ENCODE measurements at regions not wholly inside any gene's neighbourhood (a gene's known extent, or its start where the extent isn't known, plus 50 kb on each side); places are given as distances from the start of the nearest gene placed in this dataset.

DNA sequence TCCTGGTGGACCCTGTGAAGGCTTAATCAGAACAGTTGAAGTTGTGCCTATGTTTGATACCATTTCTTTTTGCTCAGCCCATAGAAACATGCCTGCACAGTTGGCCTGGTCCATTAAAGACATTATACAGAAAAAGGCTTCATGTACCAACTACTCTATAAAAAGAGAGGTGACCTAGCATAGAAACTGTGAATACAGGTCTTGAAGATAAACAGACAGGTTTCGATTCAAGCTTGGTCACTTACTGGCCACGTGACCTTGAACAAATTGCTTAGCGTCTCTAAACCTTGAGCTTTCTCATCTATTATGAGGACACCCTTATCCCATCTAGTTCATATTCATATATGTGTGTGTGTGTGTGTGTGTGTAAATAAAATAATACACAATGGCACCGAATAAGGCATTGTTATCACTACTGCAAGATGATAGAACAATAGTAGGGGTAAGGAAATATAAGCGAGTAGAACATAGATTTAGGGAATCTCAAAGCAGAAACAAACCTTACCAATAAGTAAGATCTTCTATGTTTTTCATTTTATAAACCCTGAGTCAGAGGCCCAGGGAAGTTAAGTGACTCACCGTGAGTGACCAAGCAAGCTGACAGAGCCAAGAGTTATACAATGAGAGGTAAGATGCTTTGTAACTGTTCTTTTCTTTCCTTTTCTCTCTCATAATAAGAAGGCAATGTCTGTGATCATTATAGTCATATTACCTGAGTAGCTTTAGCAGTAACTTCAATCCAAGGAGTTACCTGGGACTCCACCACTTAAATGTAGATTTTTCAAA is 476.8 kb upstream of the DEPDC1 start:
- Mint-ChIP-seq H3K27me3 (ENCODE audit: low read depth) (no peaks in the 10 kb centered on the region), H3K9me3 (no peaks in the 10 kb centered on the region), H3K36me3 (ENCODE audit: low read depth) (no peaks in the 10 kb centered on the region), H3K27ac (no peak overlapping the region), H3K4me1 (peaks cover 20% of the 10 kb centered on the region), H3K4me3 (no peak overlapping the region)
- TF ChIP-seq, protein P1, sequence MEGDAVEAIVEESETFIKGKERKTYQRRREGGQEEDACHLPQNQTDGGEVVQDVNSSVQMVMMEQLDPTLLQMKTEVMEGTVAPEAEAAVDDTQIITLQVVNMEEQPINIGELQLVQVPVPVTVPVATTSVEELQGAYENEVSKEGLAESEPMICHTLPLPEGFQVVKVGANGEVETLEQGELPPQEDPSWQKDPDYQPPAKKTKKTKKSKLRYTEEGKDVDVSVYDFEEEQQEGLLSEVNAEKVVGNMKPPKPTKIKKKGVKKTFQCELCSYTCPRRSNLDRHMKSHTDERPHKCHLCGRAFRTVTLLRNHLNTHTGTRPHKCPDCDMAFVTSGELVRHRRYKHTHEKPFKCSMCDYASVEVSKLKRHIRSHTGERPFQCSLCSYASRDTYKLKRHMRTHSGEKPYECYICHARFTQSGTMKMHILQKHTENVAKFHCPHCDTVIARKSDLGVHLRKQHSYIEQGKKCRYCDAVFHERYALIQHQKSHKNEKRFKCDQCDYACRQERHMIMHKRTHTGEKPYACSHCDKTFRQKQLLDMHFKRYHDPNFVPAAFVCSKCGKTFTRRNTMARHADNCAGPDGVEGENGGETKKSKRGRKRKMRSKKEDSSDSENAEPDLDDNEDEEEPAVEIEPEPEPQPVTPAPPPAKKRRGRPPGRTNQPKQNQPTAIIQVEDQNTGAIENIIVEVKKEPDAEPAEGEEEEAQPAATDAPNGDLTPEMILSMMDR (IDR thresholded peaks at IDR 0.05; ENCODE audit: unreplicated experiment in 3 of 3), result no peak

DNA sequence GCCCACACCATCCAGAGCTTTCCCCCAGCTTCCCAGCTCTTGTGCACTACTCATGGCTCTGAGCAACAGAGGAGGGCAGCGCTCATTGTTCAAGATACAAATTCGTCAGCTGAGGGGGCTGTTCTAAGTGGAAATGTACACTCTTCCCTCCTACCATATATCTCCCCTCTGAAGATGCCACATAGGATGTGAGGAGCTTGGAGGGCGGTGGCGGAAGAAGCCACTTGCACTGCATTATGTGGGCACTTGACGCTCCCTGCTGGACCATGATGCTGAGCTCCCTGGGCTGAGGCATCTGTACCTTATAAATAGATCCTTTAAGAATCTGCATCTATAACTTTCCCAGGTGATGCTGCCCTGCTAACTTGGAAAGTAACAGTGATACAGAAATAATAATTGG is 477.6 kb upstream of the DEPDC1 start:
- TF ChIP-seq, protein P1 (IDR thresholded peaks at IDR 0.05; ENCODE audit: unreplicated experiment in 3 of 3), result no peak
- H3K4me1 Mint-ChIP-seq, result peaks cover 19% of the 10 kb centered on the region
- no peaks in the 10 kb centered on the region for H3K9me3 Mint-ChIP-seq

DNA sequence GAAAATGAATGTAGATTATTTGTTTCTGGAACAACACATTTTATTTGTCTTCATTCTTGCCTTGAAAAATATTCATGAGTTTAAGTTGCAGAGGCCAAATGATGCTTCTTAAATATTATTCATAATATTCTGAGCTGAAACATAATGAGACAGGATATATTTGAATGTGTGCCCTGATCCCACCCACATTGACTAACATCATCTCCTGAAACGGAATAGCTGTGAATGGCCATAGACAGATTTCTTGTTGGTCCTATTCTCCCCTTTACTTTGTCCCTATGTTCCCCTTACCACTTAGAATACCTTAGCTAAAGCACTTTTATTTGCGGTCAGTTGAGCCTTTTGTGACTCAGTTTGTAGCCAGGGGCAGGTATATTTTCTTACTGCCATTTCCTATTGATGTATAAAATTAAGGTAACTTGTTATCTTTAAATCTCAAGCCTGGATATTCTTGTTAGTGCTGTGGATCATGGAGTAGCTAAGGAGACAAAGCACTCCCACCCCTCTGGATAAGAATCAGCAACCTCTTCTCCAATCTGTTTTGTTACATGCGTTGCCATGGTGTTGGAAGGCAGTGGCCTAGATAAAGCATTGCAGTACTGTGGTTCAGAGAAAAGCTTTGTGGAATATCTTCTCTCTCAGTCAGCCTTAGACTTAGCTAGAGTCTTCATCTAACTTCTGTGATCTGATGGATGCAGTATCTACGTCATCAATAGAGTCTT is 478.5 kb upstream of the DEPDC1 start:
- no peaks in the 10 kb centered on the region for H3K9me3 Mint-ChIP-seq
- H3K27ac Mint-ChIP-seq, result peak overlapping the region in 2 of 3 experiments; percentile 9 to 74
- H3K4me1 Mint-ChIP-seq, result peaks cover 12% of the 10 kb centered on the region
- TF ChIP-seq, protein P1 (IDR thresholded peaks at IDR 0.05; ENCODE audit: unreplicated experiment in 3 of 3), result no peak
- no peak overlapping the region for H3K4me3 Mint-ChIP-seq
- H3K36me3 Mint-ChIP-seq (ENCODE audit: low read depth), result no peaks in the 10 kb centered on the region
- H3K27me3 Mint-ChIP-seq (ENCODE audit: low read depth), result no peaks in the 10 kb centered on the region

More for the DNA sequence above, 477.6 kb upstream of the DEPDC1 start:
- Mint-ChIP-seq H3K27ac (no peak overlapping the region), H3K4me3 (no peak overlapping the region), H3K36me3 (ENCODE audit: low read depth) (no peaks in the 10 kb centered on the region), H3K27me3 (ENCODE audit: low read depth) (no peaks in the 10 kb centered on the region)

DNA sequence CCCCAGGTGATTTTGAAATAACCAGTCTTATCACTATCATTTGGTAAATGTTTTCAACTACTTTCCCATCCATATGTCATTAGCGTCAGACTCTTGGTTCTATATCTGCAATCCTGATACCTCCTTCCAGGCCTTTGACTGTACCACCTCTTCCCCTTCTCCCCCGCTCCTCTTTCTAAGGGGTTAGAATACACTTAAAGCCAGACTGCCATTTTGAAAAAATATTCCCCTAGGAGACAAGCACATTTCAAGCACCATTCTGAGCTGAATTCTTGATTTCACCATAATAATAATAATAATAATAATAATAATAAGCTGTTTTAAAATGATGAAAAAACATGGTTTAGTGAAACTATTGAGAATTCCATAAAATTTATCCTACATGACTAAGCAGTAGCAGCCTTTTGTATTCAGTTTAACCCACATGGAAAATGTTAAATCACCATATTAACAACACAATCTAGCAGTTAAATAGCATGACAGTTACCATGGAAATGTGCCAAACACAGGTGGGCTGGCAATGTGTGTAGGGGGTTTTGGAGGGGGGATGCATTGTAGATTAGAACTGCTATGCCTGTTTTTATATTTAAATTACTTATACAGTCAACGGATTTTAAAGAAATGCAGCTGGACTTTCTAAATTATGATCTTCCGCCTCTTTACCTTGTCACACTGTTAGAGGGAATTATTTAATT is 480.2 kb upstream of the DEPDC1 start:
- H3K36me3 Mint-ChIP-seq (ENCODE audit: low read depth), result no peaks in the 10 kb centered on the region
- no peak overlapping the region for H3K27ac Mint-ChIP-seq
- H3K4me3 Mint-ChIP-seq, result no peak overlapping the region
- H3K4me1 Mint-ChIP-seq, result peaks cover 12% of the 10 kb centered on the region
- no peaks in the 10 kb centered on the region for H3K27me3 Mint-ChIP-seq (ENCODE audit: low read depth)
- no peaks in the 10 kb centered on the region for H3K9me3 Mint-ChIP-seq
- TF ChIP-seq, protein P1 (IDR thresholded peaks at IDR 0.05; ENCODE audit: unreplicated experiment in 3 of 3), result no peak

DNA sequence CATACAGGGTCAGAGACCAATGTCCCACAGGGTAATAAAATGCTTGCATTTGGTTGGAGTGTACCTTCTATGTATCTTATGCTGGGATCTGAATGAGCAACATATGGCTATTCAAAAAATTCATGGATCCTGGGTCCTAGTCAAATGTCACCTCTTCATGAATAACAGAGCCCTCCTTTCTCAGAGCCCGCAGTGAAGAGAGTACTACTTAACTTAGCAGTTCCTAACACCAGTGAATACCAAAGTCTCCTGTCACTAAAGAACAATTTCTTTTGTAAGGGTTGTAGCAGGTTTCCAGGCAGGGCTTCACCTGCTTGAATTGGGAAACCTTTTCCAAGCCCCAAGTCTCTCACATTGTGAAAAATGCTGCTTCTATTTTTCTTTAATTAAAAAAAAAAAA is 483.0 kb upstream of the DEPDC1 start:
- H3K27ac Mint-ChIP-seq, result no peak overlapping the region
- no peak overlapping the region for H3K4me3 Mint-ChIP-seq
- TF ChIP-seq, protein P1 (IDR thresholded peaks at IDR 0.05; ENCODE audit: unreplicated experiment in 3 of 3), result no peak
- H3K27me3 Mint-ChIP-seq (ENCODE audit: low read depth), result no peaks in the 10 kb centered on the region
- H3K9me3 Mint-ChIP-seq, result no peaks in the 10 kb centered on the region
- H3K36me3 Mint-ChIP-seq (ENCODE audit: low read depth), result no peaks in the 10 kb centered on the region
- H3K4me1 Mint-ChIP-seq, result peaks cover 12% of the 10 kb centered on the region

Data from nephron (organoid).